SK-N-SH (cell line): ENCODE measurements at regions not wholly inside any gene's neighbourhood (a gene's known extent, or its start where the extent isn't known, plus 50 kb on each side); places are given as distances from the start of the nearest gene placed in this dataset.

ENCODE experiments used
- CTCF ChIP-seq: fragments of 200-600 bp; sonication (generic); IDR thresholded peaks from 2 replicates; pipeline ENCODE4 v1.6.1; 2017; ENCODE audit warnings: antibody characterized with exemption, mild to moderate bottlenecking, moderate library complexity
- EP300 ChIP-seq, 2 experiments: IDR thresholded peaks; 2 replicates each; pipeline versions ENCODE4 v1.4.0 to v1.6.1; 2012; ENCODE audit warnings: borderline replicate concordance in 1 of 2, low read depth in 1 of 2, low read length in 1 of 2
- FOXJ3 ChIP-seq: sonication (generic); formaldehyde crosslinking; IDR thresholded peaks from 2 replicates; pipeline ENCODE4 v1.5.1; 2020; ENCODE audit warnings: mild to moderate bottlenecking, missing genetic modification reagents
- RAD21 ChIP-seq: IDR thresholded peaks from 2 replicates; pipeline ENCODE4 v1.6.1; 2012; ENCODE audit warnings: mild to moderate bottlenecking, low read length
- SIN3A ChIP-seq: IDR thresholded peaks from 2 replicates; pipeline ENCODE4 v1.6.1; 2012; ENCODE audit warnings: low read depth, mild to moderate bottlenecking, low read length, moderate library complexity, borderline replicate concordance

GRCh38 chr18:44626807-44627206, 53.9 kb upstream of the SETBP1 start:
- TF ChIP-seq CTCF (no peak), EP300 (IDR thresholded peaks at IDR 0.05; ENCODE audit: borderline replicate concordance in 1 of 2, low read depth in 1 of 2, low read length in 1 of 2) (no peak), FOXJ3 (CRISPR knock-in tag) (no peak), SIN3A (no peak), RAD21 (no peak)
